ENCODE measurements at regions not wholly inside any gene's neighbourhood (a gene's known extent, or its start where the extent isn't known, plus 50 kb on each side); places are given as distances from the start of the nearest gene placed in this dataset.
"Not testable (repeated sequence)": the region's sequence is repeated elsewhere in the genome, so short reads cannot be mapped to it uniquely, and the experiment has no call there.

DNA sequence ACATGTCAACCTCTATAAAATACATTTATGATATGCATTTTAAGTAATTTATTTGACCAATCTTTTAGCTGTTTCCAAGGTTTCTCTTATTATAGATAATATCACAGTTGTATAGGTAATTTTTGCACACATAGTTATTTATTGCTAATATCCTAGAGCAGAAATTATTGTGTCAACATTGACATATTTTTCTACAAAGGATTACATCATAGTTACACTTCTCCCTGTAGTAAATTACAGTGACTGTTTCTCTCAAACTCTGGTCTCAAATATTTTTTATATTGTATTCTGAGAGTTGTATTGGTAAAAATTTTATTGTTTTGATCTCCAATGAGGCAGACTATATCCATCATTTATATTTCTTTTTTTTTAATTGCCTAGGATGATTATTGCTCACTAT lies 714.4 kb upstream of the CDH6 start:
- Histone ChIP-seq H3K79me2 (ENCODE audit: low read depth) (no peaks in the 10 kb centered on the region), H3F3A (ENCODE audit: low read depth) (no peaks in the 10 kb centered on the region), H3K4me1 (no peaks in the 10 kb centered on the region), H3K4me3 (no peak overlapping the region), H2AFZ (replicated peaks) (no peak overlapping the region), H3K27ac (no peak overlapping the region), H3K36me3 (no peaks in the 10 kb centered on the region), H3K27me3 (no peaks in the 10 kb centered on the region), H4K20me1 (ENCODE audit: low read depth) (no peaks in the 10 kb centered on the region), H3K9ac (no peak overlapping the region), H3K9me3 (ENCODE audit: low read depth) (no peaks in the 10 kb centered on the region), H3K4me2 (no peak overlapping the region)
- no peak overlapping the region for H3K4me3 Mint-ChIP-seq
- no peaks in the 10 kb centered on the region for H3K4me1 Mint-ChIP-seq
- no peaks in the 10 kb centered on the region for H3K27me3 Mint-ChIP-seq (ENCODE audit: insufficient read depth, low read depth)
- no peak overlapping the region for H3K27ac Mint-ChIP-seq
- H3K36me3 Mint-ChIP-seq: peaks cover 6% of the 10 kb centered on the region
- no peak for TF ChIP-seq EZH2phosphoT487 (IDR thresholded peaks at IDR 0.05)
- TF ChIP-seq EZH2 (IDR thresholded peaks at IDR 0.05): no peak
- TF ChIP-seq, protein P1, sequence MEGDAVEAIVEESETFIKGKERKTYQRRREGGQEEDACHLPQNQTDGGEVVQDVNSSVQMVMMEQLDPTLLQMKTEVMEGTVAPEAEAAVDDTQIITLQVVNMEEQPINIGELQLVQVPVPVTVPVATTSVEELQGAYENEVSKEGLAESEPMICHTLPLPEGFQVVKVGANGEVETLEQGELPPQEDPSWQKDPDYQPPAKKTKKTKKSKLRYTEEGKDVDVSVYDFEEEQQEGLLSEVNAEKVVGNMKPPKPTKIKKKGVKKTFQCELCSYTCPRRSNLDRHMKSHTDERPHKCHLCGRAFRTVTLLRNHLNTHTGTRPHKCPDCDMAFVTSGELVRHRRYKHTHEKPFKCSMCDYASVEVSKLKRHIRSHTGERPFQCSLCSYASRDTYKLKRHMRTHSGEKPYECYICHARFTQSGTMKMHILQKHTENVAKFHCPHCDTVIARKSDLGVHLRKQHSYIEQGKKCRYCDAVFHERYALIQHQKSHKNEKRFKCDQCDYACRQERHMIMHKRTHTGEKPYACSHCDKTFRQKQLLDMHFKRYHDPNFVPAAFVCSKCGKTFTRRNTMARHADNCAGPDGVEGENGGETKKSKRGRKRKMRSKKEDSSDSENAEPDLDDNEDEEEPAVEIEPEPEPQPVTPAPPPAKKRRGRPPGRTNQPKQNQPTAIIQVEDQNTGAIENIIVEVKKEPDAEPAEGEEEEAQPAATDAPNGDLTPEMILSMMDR (IDR thresholded peaks at IDR 0.05): no peak
- peaks cover 28% of the 10 kb centered on the region for H3K9me3 Mint-ChIP-seq
- no peak for DNase-seq (ENCODE audit: low spot score)

DNA sequence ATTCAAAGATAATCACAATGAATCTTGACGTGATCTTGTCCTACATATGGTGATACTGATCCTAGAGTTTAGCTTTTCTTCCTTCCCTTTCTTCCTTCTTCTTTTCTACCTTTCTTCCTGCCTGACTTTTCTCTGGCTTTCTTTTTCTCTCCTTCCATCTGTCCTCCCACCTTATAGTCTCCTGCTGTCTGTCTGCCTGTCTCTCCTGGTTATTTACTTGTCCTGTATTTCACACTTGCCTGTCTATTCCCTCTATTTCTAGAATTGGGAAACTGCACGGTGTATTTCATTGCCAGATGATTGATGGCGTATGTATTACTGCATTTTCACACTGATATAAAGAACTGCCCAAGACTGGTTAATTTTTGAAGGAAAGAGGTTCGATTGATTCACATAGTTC lies 718.1 kb upstream of the CDH6 start:
- H3K4me1 ChIP-seq: no peaks in the 10 kb centered on the region
- TF ChIP-seq EZH2phosphoT487 (IDR thresholded peaks at IDR 0.05): no peak
- TF ChIP-seq, protein P1 (IDR thresholded peaks at IDR 0.05): no peak
- no peaks in the 10 kb centered on the region for H4K20me1 ChIP-seq (ENCODE audit: low read depth)
- H3K27ac ChIP-seq: no peak overlapping the region
- H3K4me3 ChIP-seq: no peak overlapping the region
- H3K9me3 ChIP-seq (ENCODE audit: low read depth): no peaks in the 10 kb centered on the region
- no peak overlapping the region for H3K9ac ChIP-seq
- no peaks in the 10 kb centered on the region for H3K27me3 Mint-ChIP-seq (ENCODE audit: insufficient read depth, low read depth)
- H3K4me3 Mint-ChIP-seq: no peak overlapping the region
- no peak overlapping the region for H2AFZ ChIP-seq (replicated peaks)
- H3F3A ChIP-seq (ENCODE audit: low read depth): no peaks in the 10 kb centered on the region
- H3K9me3 Mint-ChIP-seq: peaks cover 25% of the 10 kb centered on the region
- no peaks in the 10 kb centered on the region for H3K79me2 ChIP-seq (ENCODE audit: low read depth)
- no peaks in the 10 kb centered on the region for H3K36me3 ChIP-seq
- H3K36me3 Mint-ChIP-seq: peaks cover 6% of the 10 kb centered on the region
- H3K27me3 ChIP-seq: no peaks in the 10 kb centered on the region
- DNase-seq (ENCODE audit: low spot score): no peak
- no peak overlapping the region for H3K27ac Mint-ChIP-seq
- no peaks in the 10 kb centered on the region for H3K4me1 Mint-ChIP-seq
- no peak overlapping the region for H3K4me2 ChIP-seq

DNA sequence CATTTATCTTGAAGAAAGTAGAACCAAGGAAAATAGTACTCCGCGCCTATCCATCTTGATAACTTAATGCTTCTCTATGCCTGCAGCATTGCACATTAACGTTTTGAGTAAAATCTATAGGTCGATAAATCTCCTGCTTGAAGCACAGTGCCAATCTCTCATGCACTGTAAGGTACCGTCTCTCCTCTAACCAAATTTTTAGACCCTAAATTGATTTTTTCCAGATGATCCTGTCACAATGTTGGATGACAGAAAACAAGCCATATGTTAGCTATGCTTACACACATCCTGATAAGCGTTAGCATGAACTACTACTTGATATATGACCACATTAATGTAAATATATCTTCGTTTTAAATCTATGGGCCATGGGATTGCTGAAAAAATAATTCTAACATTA lies 723.8 kb upstream of the CDH6 start:
- Mint-ChIP-seq H3K4me3 (no peak overlapping the region), H3K36me3 (no peaks in the 10 kb centered on the region), H3K9me3 (peaks cover 6% of the 10 kb centered on the region), H3K27ac (no peak overlapping the region), H3K4me1 (no peaks in the 10 kb centered on the region), H3K27me3 (ENCODE audit: insufficient read depth, low read depth) (no peaks in the 10 kb centered on the region)
- H3K27ac ChIP-seq: no peak overlapping the region
- no peaks in the 10 kb centered on the region for H3F3A ChIP-seq (ENCODE audit: low read depth)
- no peaks in the 10 kb centered on the region for H3K4me1 ChIP-seq
- no peak overlapping the region for H3K9ac ChIP-seq
- no peak for TF ChIP-seq EZH2phosphoT487 (IDR thresholded peaks at IDR 0.05)
- TF ChIP-seq, protein P1 (IDR thresholded peaks at IDR 0.05): no peak
- TF ChIP-seq EZH2 (IDR thresholded peaks at IDR 0.05): no peak
- H3K4me2 ChIP-seq: no peak overlapping the region
- no peaks in the 10 kb centered on the region for H3K36me3 ChIP-seq
- no peaks in the 10 kb centered on the region for H4K20me1 ChIP-seq (ENCODE audit: low read depth)
- H3K4me3 ChIP-seq: no peak overlapping the region
- H3K27me3 ChIP-seq: no peaks in the 10 kb centered on the region
- no peaks in the 10 kb centered on the region for H3K9me3 ChIP-seq (ENCODE audit: low read depth)
- no peak overlapping the region for H2AFZ ChIP-seq (replicated peaks)
- no peak for DNase-seq (ENCODE audit: low spot score)
- H3K79me2 ChIP-seq (ENCODE audit: low read depth): no peaks in the 10 kb centered on the region

GRCh38 chr5:30458681-30459080 lies 734.8 kb upstream of the CDH6 start:
- Histone ChIP-seq H3K27me3 (no peaks in the 10 kb centered on the region), H3K36me3 (no peaks in the 10 kb centered on the region), H3K79me2 (ENCODE audit: low read depth) (no peaks in the 10 kb centered on the region), H2AFZ (replicated peaks) (no peak overlapping the region), H4K20me1 (ENCODE audit: low read depth) (no peaks in the 10 kb centered on the region), H3K4me3 (no peak overlapping the region), H3K9ac (no peak overlapping the region), H3K27ac (no peak overlapping the region), H3F3A (ENCODE audit: low read depth) (no peaks in the 10 kb centered on the region), H3K9me3 (ENCODE audit: low read depth) (peaks cover 8% of the 10 kb centered on the region), H3K4me2 (no peak overlapping the region), H3K4me1 (no peaks in the 10 kb centered on the region)
- Mint-ChIP-seq H3K27ac (no peak overlapping the region), H3K36me3 (no peaks in the 10 kb centered on the region), H3K27me3 (ENCODE audit: insufficient read depth, low read depth) (no peaks in the 10 kb centered on the region), H3K4me1 (peaks cover 3% of the 10 kb centered on the region), H3K4me3 (no peak overlapping the region), H3K9me3 (peaks cover 6% of the 10 kb centered on the region)
- DNase-seq (ENCODE audit: low spot score): no peak
- TF ChIP-seq EZH2 (IDR thresholded peaks at IDR 0.05): no peak
- TF ChIP-seq, protein P1 (IDR thresholded peaks at IDR 0.05): no peak
- no peak for TF ChIP-seq EZH2phosphoT487 (IDR thresholded peaks at IDR 0.05)

DNA sequence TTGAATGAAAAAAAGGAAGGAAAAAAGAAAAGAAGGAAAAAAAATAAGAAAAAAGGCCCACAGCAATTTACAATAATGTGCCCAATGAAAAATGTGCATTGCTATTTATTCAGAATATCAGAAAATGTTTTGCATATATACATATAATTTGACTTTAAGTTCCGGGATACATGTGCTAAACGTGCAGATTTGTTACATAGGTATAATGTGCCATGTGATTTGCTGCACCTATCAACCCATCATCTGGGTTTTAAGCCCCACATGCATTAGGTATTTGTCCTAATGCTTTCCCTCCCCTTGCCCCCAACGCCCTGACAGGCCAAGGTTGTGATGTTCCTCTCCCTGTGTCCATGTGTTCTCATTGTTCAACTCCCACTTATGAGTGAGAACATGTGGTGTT lies 738.0 kb upstream of the CDH6 start:
- H3K9me3 ChIP-seq (ENCODE audit: low read depth); H3K79me2 ChIP-seq (ENCODE audit: low read depth); H3K27ac Mint-ChIP-seq; H3K27ac ChIP-seq; H3K27me3 Mint-ChIP-seq (ENCODE audit: insufficient read depth, low read depth); H3F3A ChIP-seq (ENCODE audit: low read depth); H3K9me3 Mint-ChIP-seq; H3K4me1 ChIP-seq; H3K4me3 Mint-ChIP-seq; H3K4me1 Mint-ChIP-seq; H3K4me2 ChIP-seq; H3K27me3 ChIP-seq; H3K36me3 ChIP-seq; H4K20me1 ChIP-seq (ENCODE audit: low read depth); H2AFZ ChIP-seq (replicated peaks); H3K9ac ChIP-seq; H3K36me3 Mint-ChIP-seq; DNase-seq (ENCODE audit: low spot score); H3K4me3 ChIP-seq: not testable (repeated sequence)
